GM21717 (cell line): ENCODE measurements at regions not wholly inside any gene's neighbourhood (a gene's known extent, or its start where the extent isn't known, plus 50 kb on each side); places are given as distances from the start of the nearest gene placed in this dataset.

Experiments used
- ATAC-seq: cut with Tn5 transposase; IDR thresholded peaks from one replicate; pipeline ENCODE4 v1.9.1; 2021; ENCODE audit warnings: mild to moderate bottlenecking, moderate library complexity; ENCODE audit not compliant: unreplicated experiment

DNA sequence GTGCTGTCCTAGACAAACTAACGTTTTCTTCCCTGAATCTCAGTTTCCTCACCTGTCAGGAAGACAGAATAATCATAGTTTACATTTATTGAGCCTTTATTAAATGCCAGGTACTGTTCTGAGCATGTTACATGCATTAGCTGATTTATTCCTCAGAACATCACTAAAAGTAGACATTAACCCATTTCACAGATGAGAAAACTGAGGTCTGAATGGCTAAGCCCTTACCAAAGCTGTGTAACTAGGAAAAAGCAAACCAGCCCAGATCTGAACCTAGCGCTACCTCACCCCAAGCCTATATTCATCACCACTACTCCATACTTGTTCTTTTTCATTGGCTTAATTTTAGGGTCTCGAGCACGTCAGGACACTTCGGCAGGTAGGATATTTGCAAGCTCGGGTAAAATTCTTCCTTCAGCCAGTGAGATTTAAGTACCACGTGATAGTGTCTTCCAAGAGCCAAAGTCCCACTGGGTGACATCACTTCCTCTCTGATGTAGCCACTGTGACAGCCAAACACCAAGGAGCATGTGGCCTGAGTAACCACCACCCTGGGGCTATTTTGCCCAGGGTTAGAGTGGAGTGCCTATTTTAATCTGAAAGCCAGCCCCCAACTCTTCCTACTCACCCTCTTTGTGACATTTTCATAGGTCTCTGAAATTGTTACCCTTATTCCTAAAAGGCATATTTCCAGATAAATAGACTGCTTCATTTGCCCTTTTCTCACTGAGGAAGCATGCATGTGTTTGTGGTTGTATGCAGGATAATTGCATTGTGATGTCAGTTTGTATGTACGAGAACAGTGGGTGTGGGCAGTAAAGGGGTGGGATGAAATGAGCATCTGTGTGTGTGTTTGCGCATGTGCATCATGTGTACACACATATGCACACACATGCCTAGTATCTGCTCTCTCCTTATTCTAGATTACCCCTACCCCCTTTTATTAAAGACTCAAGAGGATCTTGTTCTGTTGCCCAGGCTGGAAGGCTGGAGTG is 62.2 kb upstream of the WSCD2 start:
- ATAC-seq, result no peak

DNA sequence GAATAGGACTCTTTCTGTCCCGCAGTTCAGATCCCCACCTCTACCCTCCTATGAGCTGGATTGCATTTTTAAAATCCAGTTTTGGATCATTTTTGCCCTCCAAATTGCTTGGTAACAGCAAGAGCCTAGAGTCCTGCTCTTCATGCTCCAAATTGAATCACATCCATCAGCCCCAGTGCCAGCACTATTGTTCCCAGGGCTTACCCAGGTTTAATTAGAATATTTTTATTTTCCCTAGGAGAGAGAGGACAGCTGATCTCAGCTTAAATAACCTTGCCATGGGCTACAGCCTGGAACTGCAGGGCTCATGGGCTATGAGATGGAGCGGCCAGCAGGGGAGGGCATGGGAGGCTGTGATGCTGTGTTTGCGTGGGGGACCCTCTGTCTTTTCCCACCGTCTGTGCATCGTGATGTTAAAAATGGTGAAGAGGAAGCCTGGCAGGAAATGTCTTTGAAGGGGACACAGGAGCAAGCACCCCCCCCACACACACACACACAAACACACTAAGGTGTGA is 59.4 kb upstream of the WSCD2 start:
- no peak for ATAC-seq

DNA sequence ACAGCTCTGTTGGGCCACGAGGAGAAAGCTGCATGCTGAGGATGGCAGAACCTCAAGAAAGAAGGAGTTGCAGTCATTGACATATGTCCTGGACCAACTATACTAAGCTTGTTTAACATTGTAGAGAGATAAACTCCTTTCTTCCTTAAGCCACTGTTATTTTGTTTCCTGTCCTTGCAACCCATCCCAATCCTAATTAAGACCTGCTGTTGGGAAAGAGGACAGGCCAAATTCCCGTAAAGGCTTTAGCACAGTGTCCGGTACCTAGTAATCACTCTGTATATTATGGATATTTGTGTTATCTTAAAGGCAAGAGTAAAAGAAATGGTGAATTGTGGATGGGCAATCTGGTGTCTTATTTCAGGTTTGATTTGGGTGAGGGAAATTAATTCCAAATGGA is 53.5 kb upstream of the WSCD2 start:
- no peak for ATAC-seq

DNA sequence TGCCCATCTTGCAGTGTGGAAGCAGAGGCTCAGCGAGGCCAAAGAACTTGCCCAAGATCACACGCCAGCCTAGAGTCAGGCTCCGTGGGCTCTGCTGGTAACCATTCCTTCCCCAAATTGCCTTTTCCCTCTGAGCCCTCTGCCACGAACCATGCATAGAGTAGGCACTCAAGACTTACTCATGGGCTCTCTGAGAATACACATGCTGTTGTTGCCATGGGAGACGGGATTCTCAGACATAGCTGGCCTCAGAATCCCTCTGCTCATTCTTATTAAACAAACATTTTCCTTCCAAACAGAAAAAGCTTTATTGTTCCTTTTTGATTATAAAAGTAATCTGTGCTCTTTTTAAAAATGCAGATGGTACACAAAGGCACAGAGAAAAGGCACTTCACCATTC is 52.5 kb upstream of the WSCD2 start:
- no peak for ATAC-seq

DNA sequence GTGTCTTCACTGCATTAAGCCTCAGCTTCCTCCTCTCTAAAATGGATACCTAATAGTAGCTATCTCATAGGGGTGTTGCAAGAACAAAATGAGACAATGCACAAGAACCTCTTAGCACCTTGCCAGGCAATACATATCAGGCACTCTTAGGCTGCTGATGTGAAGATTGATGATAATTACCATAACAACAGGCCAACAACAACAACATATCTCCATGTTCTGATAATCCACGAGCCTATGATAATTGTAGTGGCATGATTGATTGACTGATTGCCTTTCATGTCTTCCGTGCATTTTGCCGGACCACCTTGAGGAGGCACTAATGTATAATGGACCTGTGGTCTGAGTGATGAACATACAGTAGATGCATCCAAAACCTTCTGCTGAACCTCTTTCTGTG is 50.7 kb upstream of the WSCD2 start:
- no peak for ATAC-seq
